Lung (tissue), 11 donors: ENCODE measurements at regions not wholly inside any gene's neighbourhood (a gene's known extent, or its start where the extent isn't known, plus 50 kb on each side); places are given as distances from the start of the nearest gene placed in this dataset.

Experiments used
- ATAC-seq: fragments of 200-7000 bp; cut with Tn5 transposase; one replicate; pipeline ENCODE4 v1.9.1; 2020; ENCODE audit warnings: moderate number of reproducible peaks; ENCODE audit not compliant: insufficient read depth, low FRiP score
- DNase-seq, 3 donors: peaks; one replicate each; pipeline ENCODE4 v3.0.0-alpha.2; 2013 to 2017
- H3K27ac ChIP-seq, 2 donors: one replicate each; pipeline ENCODE4 v1.5.1; 2013; ENCODE audit warnings: mild to moderate bottlenecking in 2 of 2, moderate library complexity in 2 of 2, control low read depth in 1 of 2, inconsistent platforms in 1 of 2, low read depth in 1 of 2, low read length in 1 of 2
- H3K27me3 ChIP-seq, 3 donors: one replicate each; pipeline ENCODE4 v1.5.1; 2013; ENCODE audit warnings: low read length in 2 of 3; ENCODE audit not compliant: control insufficient read depth in 3 of 3, insufficient read depth in 3 of 3
- H3K36me3 ChIP-seq, 4 donors: one replicate each; pipeline ENCODE4 v1.5.1; 2013; ENCODE audit warnings: low read length in 4 of 4, mild to moderate bottlenecking in 1 of 4, moderate library complexity in 1 of 4; ENCODE audit not compliant: control insufficient read depth in 4 of 4, insufficient read depth in 4 of 4
- H3K4me1 ChIP-seq, 5 donors: one replicate each; pipeline ENCODE4 v1.5.1; 2013; ENCODE audit warnings: low read length in 5 of 5, mild to moderate bottlenecking in 2 of 5, moderate library complexity in 1 of 5; ENCODE audit not compliant: control insufficient read depth in 5 of 5, insufficient read depth in 5 of 5
- H3K4me3 ChIP-seq: one replicate; pipeline ENCODE4 v1.5.1; 2013; ENCODE audit warnings: mild to moderate bottlenecking, control low read depth, moderate library complexity
- H3K9ac ChIP-seq, 2 donors: one replicate each; pipeline ENCODE4 v1.5.1; 2013; ENCODE audit warnings: low read length in 2 of 2, control low read depth in 1 of 2; ENCODE audit not compliant: insufficient read depth in 1 of 2
- H3K9me3 ChIP-seq, 4 donors: one replicate each; pipeline ENCODE4 v1.5.1; 2013; ENCODE audit warnings: low read length in 3 of 4, mild to moderate bottlenecking in 1 of 4, moderate library complexity in 1 of 4; ENCODE audit not compliant: control insufficient read depth in 4 of 4, insufficient read depth in 3 of 4
- CTCF ChIP-seq: IDR thresholded peaks from 2 replicates; pipeline ENCODE4 v1.5.1; 2012; ENCODE audit warnings: mild to moderate bottlenecking; ENCODE audit errors: control extremely low read depth, extremely low read depth
- WGBS, 2 donors: extraction: QIAGEN DNeasy Blood & Tissue Kit; methylation state at CpG; one replicate each; pipeline ENCODE4 v1.1.7; 2013; 5-methylcytosine and 5-hydroxymethylcytosine counted together
- donor health status: control.
- donor health status: control.
- donor health status: Bipolar disorder and iron deficiency.
- donor health status: healthy.
- donor health status: DM: yes; HTN: yes; CAD: no.

- Histone ChIP-seq H3K27ac (no peak overlapping the region), H3K9me3 (no peaks in the 10 kb centered on the region)
- WGBS, 2 donors, result 68 to 77% methylated on average over 3 of the region's 3 CpGs
Observed at GRCh38 chr18:64333584-64333983, 184.7 kb upstream of the LINC00305 start.

GRCh38 chr18:64332835-64333234 lies 183.9 kb upstream of the LINC00305 start:
- Histone ChIP-seq H3K27ac (no peak overlapping the region), H3K4me3 (no peak overlapping the region), H3K4me1 (no peaks in the 10 kb centered on the region), H3K9me3 (no peaks in the 10 kb centered on the region), H3K36me3 (no peaks in the 10 kb centered on the region), H3K9ac (no peak overlapping the region), H3K27me3 (no peaks in the 10 kb centered on the region)
- DNase-seq, result no peak
- 64 to 80% methylated on average over 6 of the region's 6 CpGs for WGBS, 2 donors
- no peak for TF ChIP-seq CTCF
- ATAC-seq, result no peak

More at GRCh38 chr18:64333584-64333983, 184.7 kb upstream of the LINC00305 start:
- ATAC-seq (no peak), DNase-seq (no peak)
- H3K9ac ChIP-seq, result no peak overlapping the region
- no peak for TF ChIP-seq CTCF
- no peaks in the 10 kb centered on the region for H3K4me1 ChIP-seq
- no peak overlapping the region for H3K4me3 ChIP-seq
- no peaks in the 10 kb centered on the region for H3K36me3 ChIP-seq
- no peaks in the 10 kb centered on the region for H3K27me3 ChIP-seq

GRCh38 chr18:64331419-64331818 lies 182.5 kb upstream of the LINC00305 start:
- DNase-seq (no peak), ATAC-seq (no peak)
- no peak overlapping the region for H3K9ac ChIP-seq
- H3K9me3 ChIP-seq, result no peaks in the 10 kb centered on the region
- H3K27ac ChIP-seq, result no peak overlapping the region
- TF ChIP-seq CTCF, result no peak
- H3K4me3 ChIP-seq, result no peak overlapping the region
- H3K27me3 ChIP-seq, result no peaks in the 10 kb centered on the region
- WGBS, 2 donors, result 90 to 95% methylated on average over 1 of the region's 1 CpG
- H3K4me1 ChIP-seq, result no peaks in the 10 kb centered on the region
- H3K36me3 ChIP-seq, result no peaks in the 10 kb centered on the region

- no peak for TF ChIP-seq CTCF
- peaks cover 0 to 1% (median 0%) of the 10 kb centered on the region in 5 donors for H3K4me1 ChIP-seq
- no peaks in the 10 kb centered on the region for H3K36me3 ChIP-seq
- H3K27ac ChIP-seq, result no peak overlapping the region
- ATAC-seq, result no peak
- no peak overlapping the region for H3K4me3 ChIP-seq
- no peak for DNase-seq
- 39 to 48% methylated on average over 6 of the region's 6 CpGs for WGBS, 2 donors
- H3K9ac ChIP-seq, result no peak overlapping the region
- H3K27me3 ChIP-seq, result no peaks in the 10 kb centered on the region
- no peaks in the 10 kb centered on the region for H3K9me3 ChIP-seq
Observed at GRCh38 chr18:64330931-64331330, 182.0 kb upstream of the LINC00305 start.
